Ascending aorta (tissue), 2 donors: ENCODE measurements at regions not wholly inside any gene's neighbourhood (a gene's known extent, or its start where the extent isn't known, plus 50 kb on each side); places are given as distances from the start of the nearest gene placed in this dataset.

Experiments used
- DNase-seq, 2 donors: peaks; one replicate each; pipeline ENCODE4 v3.0.0-alpha.2; 2019; ENCODE audit warnings: low spot score in 2 of 2
- H3K27ac ChIP-seq, 2 donors: fragments of 200-600 bp; sonication (generic); one replicate each; pipeline ENCODE4 v1.5.1; 2016 to 2017; ENCODE audit warnings: mild to moderate bottlenecking in 1 of 2
- H3K27me3 ChIP-seq: fragments of 200-600 bp; sonication (generic); one replicate; pipeline ENCODE4 v1.5.1; 2017
- H3K36me3 ChIP-seq, 2 donors: fragments of 200-600 bp; sonication (generic); one replicate each; pipeline ENCODE4 v1.5.1; 2016
- H3K4me1 ChIP-seq, 2 donors: fragments of 200-600 bp; sonication (generic); one replicate each; pipeline ENCODE4 v1.5.1; 2016 to 2017; ENCODE audit warnings: mild to moderate bottlenecking in 1 of 2
- H3K4me3 ChIP-seq, 2 donors: fragments of 200-600 bp; sonication (generic); one replicate each; pipeline ENCODE4 v1.5.1; 2016 to 2017; ENCODE audit warnings: mild to moderate bottlenecking in 1 of 2
- H3K9me3 ChIP-seq, 2 donors: fragments of 200-600 bp; sonication (generic); one replicate each; pipeline ENCODE4 v1.5.1; 2016
- CTCF ChIP-seq, 3 experiments: fragments of 200-600 bp in 2 of 3; fragments of 450-650 bp in 1 of 3; sonication (generic) in 2 of 3; IDR thresholded peaks; one replicate each; pipeline ENCODE4 v1.5.1; 2016 to 2019; ENCODE audit warnings: antibody characterized with exemption in 3 of 3, mild to moderate bottlenecking in 1 of 3, moderate library complexity in 1 of 3
- intact Hi-C: fragments of 100-400 bp; cut with DNase I; formaldehyde crosslinking; loops from one replicate; pipeline ENCODE4 v1.15.1; 2023

- peak overlapping the region in 1 of 2 donors; percentile 46 for H3K27ac ChIP-seq
- no peak overlapping the region for H3K4me3 ChIP-seq
- DNase-seq: no peak
- no peaks in the 10 kb centered on the region for H3K9me3 ChIP-seq
- peaks cover 5 to 19% of the 10 kb centered on the region in 2 donors for H3K4me1 ChIP-seq
- H3K36me3 ChIP-seq: no peaks in the 10 kb centered on the region
- no peaks in the 10 kb centered on the region for H3K27me3 ChIP-seq
- TF ChIP-seq CTCF (IDR thresholded peaks at IDR 0.05): no peak
- intact Hi-C loops: no loop called here
Observed at GRCh38 chr10:43904301-43904700, 255.6 kb upstream of the ZNF32 start.

GRCh38 chr10:43903451-43903850 lies 254.8 kb upstream of the ZNF32 start:
- peaks cover 5 to 22% of the 10 kb centered on the region in 2 donors for H3K4me1 ChIP-seq
- no peak overlapping the region for H3K4me3 ChIP-seq
- intact Hi-C loops: no loop called here
- no peaks in the 10 kb centered on the region for H3K9me3 ChIP-seq
- TF ChIP-seq CTCF (IDR thresholded peaks at IDR 0.05): no peak
- H3K36me3 ChIP-seq: no peaks in the 10 kb centered on the region
- H3K27me3 ChIP-seq: no peaks in the 10 kb centered on the region
- no peak for DNase-seq
- H3K27ac ChIP-seq: no peak overlapping the region

GRCh38 chr10:43902842-43903241 lies 254.2 kb upstream of the ZNF32 start:
- no peaks in the 10 kb centered on the region for H3K27me3 ChIP-seq
- H3K4me3 ChIP-seq: no peak overlapping the region
- H3K9me3 ChIP-seq: no peaks in the 10 kb centered on the region
- no peak for DNase-seq
- intact Hi-C loops: no loop called here
- H3K27ac ChIP-seq: no peak overlapping the region
- H3K4me1 ChIP-seq: peaks cover 5 to 22% of the 10 kb centered on the region in 2 donors
- no peak for TF ChIP-seq CTCF (IDR thresholded peaks at IDR 0.05)
- no peaks in the 10 kb centered on the region for H3K36me3 ChIP-seq

GRCh38 chr10:43901744-43902504 lies 253.2 kb upstream of the ZNF32 start:
- Histone ChIP-seq H3K27me3 (no peaks in the 10 kb centered on the region), H3K4me1 (peaks cover 5 to 22% of the 10 kb centered on the region in 2 donors), H3K4me3 (no peak overlapping the region), H3K36me3 (no peaks in the 10 kb centered on the region), H3K27ac (no peak overlapping the region), H3K9me3 (no peaks in the 10 kb centered on the region)
- no peak for TF ChIP-seq CTCF (IDR thresholded peaks at IDR 0.05)
- no peak for DNase-seq
- intact Hi-C loops: no loop called here

- DNase-seq: no peak
- intact Hi-C loops: no loop called here
Observed at GRCh38 chr10:43901302-43901701, 252.6 kb upstream of the ZNF32 start.

More at GRCh38 chr10:43901302-43901701, 252.6 kb upstream of the ZNF32 start:
- Histone ChIP-seq H3K4me1 (peaks cover 5 to 18% of the 10 kb centered on the region in 2 donors), H3K36me3 (no peaks in the 10 kb centered on the region), H3K9me3 (no peaks in the 10 kb centered on the region), H3K27ac (no peak overlapping the region), H3K27me3 (no peaks in the 10 kb centered on the region), H3K4me3 (no peak overlapping the region)
- TF ChIP-seq CTCF (IDR thresholded peaks at IDR 0.05): no peak
